IMR-90 (cell line): ENCODE measurements at regions not wholly inside any gene's neighbourhood (a gene's known extent, or its start where the extent isn't known, plus 50 kb on each side); places are given as distances from the start of the nearest gene placed in this dataset.

Experiments
- ATAC-seq: fragments of 200-7000 bp; cut with Tn5 transposase; 2 replicates; pipeline ENCODE4 v1.9.1; 2020; ENCODE audit warnings: low read depth, mild to moderate bottlenecking, moderate library complexity
- BruUV-seq: library from RNA; stranded (reverse); fragments of 400-500 nt; replicated peaks from 2 replicates; lab custom pipeline; 2021; lab: Mats Ljungman, UMichigan
- CTCF ChIA-PET: fragments of 300-600 bp; formaldehyde crosslinking; extraction: SDS; loops from one replicate; lab custom pipeline; 2021; ENCODE audit warnings: antibody characterized with exemption; lab: Yijun Ruan, JAX
- POLR2A ChIA-PET: fragments of 300-600 bp; sonication (Branson Sonifier 250); formaldehyde crosslinking; loops from one replicate; lab custom pipeline; 2022; ENCODE audit warnings: antibody characterized with exemption; ENCODE audit not compliant: unreplicated experiment; lab: Charles Lee
- DNase-seq: peaks from one replicate; pipeline ENCODE4 v3.0.0; 2013
- H2AFZ ChIP-seq: replicated peaks from 2 replicates; pipeline ENCODE3; 2013; ENCODE audit warnings: low read length, mild to moderate bottlenecking; ENCODE audit not compliant: poor library complexity
- H2AK5ac ChIP-seq: 2 replicates; pipeline ENCODE4 v1.6.1; 2013; ENCODE audit warnings: low read depth, low read length, inconsistent platforms
- H2AK9ac ChIP-seq: replicated peaks from 2 replicates; pipeline ENCODE3; 2013; ENCODE audit warnings: mild to moderate bottlenecking, low read depth, low read length, moderate library complexity; ENCODE audit not compliant: poor library complexity
- H2BK120ac ChIP-seq: 2 replicates; pipeline ENCODE4 v1.6.1; 2013; ENCODE audit warnings: low read depth, low read length, inconsistent platforms
- H2BK15ac ChIP-seq: 3 replicates; pipeline ENCODE4 v1.6.1; 2013; ENCODE audit warnings: low read depth, low read length, inconsistent platforms
- H2BK20ac ChIP-seq: 2 replicates; pipeline ENCODE4 v1.6.1; 2013; ENCODE audit warnings: low read depth, mild to moderate bottlenecking, inconsistent platforms, low read length, moderate library complexity
- H2BK5ac ChIP-seq: 2 replicates; pipeline ENCODE4 v1.6.1; 2013; ENCODE audit warnings: mild to moderate bottlenecking, low read depth, low read length, inconsistent platforms; ENCODE audit not compliant: poor library complexity, severe bottlenecking
- H3K14ac ChIP-seq: replicated peaks from 2 replicates; pipeline ENCODE4 v1.6.1; 2013; ENCODE audit warnings: low read depth, low read length, inconsistent platforms
- H3K18ac ChIP-seq: 2 replicates; pipeline ENCODE4 v1.6.1; 2013; ENCODE audit warnings: low read depth, low read length, control low read depth
- H3K23ac ChIP-seq: 2 replicates; pipeline ENCODE4 v1.6.1; 2013; ENCODE audit warnings: low read depth, low read length, inconsistent platforms
- H3K27ac ChIP-seq: 2 replicates; pipeline ENCODE4 v1.5.1; 2013; ENCODE audit warnings: mild to moderate bottlenecking, control low read depth, low read length; ENCODE audit not compliant: insufficient read depth
- H3K27me3 ChIP-seq: 2 replicates; pipeline ENCODE4 v1.6.1; 2013; ENCODE audit warnings: low read length; ENCODE audit not compliant: control insufficient read depth, insufficient read depth
- H3K36me3 ChIP-seq: 2 replicates; pipeline ENCODE4 v1.6.1; 2013; ENCODE audit warnings: low read length, mixed read lengths; ENCODE audit not compliant: control insufficient read depth, insufficient read depth
- H3K4ac ChIP-seq: 2 replicates; pipeline ENCODE4 v1.6.1; 2013; ENCODE audit warnings: low read depth, low read length, inconsistent platforms
- H3K4me1 ChIP-seq: 2 replicates; pipeline ENCODE4 v1.6.1; 2013; ENCODE audit warnings: low read length, mixed read lengths; ENCODE audit not compliant: control insufficient read depth, insufficient read depth
- H3K4me2 ChIP-seq: 2 replicates; pipeline ENCODE4 v1.6.1; 2013; ENCODE audit warnings: low read depth, mild to moderate bottlenecking, control low read depth, low read length, moderate library complexity
- H3K4me3 ChIP-seq: 2 replicates; pipeline ENCODE4 v1.5.1; 2013; ENCODE audit warnings: low read depth, mild to moderate bottlenecking, control low read depth, low read length, moderate library complexity; ENCODE audit not compliant: insufficient read depth
- H3K56ac ChIP-seq: 2 replicates; pipeline ENCODE4 v1.6.1; 2013; ENCODE audit warnings: low read length, inconsistent platforms; ENCODE audit not compliant: insufficient read depth; ENCODE audit errors: extremely low read depth
- H3K79me1 ChIP-seq, 2 experiments: 2 replicates each; pipeline ENCODE4 v1.6.1; 2013; ENCODE audit warnings: low read length in 2 of 2, inconsistent platforms in 1 of 2, low read depth in 1 of 2
- H3K9ac ChIP-seq: 2 replicates; pipeline ENCODE4 v1.6.1; 2013; ENCODE audit warnings: low read depth, low read length, control low read depth
- H3K9me1 ChIP-seq: 2 replicates; pipeline ENCODE4 v1.6.1; 2013; ENCODE audit warnings: low read length, inconsistent platforms; ENCODE audit not compliant: insufficient read depth
- H3K9me3 ChIP-seq: 2 replicates; pipeline ENCODE4 v1.6.1; 2013; ENCODE audit warnings: low read length; ENCODE audit not compliant: control insufficient read depth, insufficient read depth
- H4K20me1 ChIP-seq: 2 replicates; pipeline ENCODE4 v1.6.1; 2013; ENCODE audit warnings: low read length, inconsistent platforms; ENCODE audit not compliant: insufficient read depth
- H4K5ac ChIP-seq: 2 replicates; pipeline ENCODE4 v1.6.1; 2013; ENCODE audit warnings: mild to moderate bottlenecking, low read depth, low read length, control low read depth
- H4K8ac ChIP-seq, 2 experiments: 2 replicates each; pipeline ENCODE4 v1.6.1; 2013; ENCODE audit warnings: low read depth in 2 of 2, low read length in 2 of 2, control low read depth in 1 of 2, inconsistent platforms in 1 of 2
- H4K91ac ChIP-seq: 2 replicates; pipeline ENCODE4 v1.6.1; 2013; ENCODE audit warnings: low read depth, low read length, inconsistent platforms; ENCODE audit not compliant: insufficient read depth
- BHLHE40 ChIP-seq: fragments of 150-350 bp; IDR thresholded peaks from 2 replicates; pipeline ENCODE4 v1.6.1; 2016; ENCODE audit warnings: mild to moderate bottlenecking, low read depth, low read length
- CHD1 ChIP-seq: IDR thresholded peaks from 2 replicates; pipeline ENCODE4 v1.6.1; 2012; ENCODE audit warnings: low read depth, low read length, improper control_type of control experiment
- CTCF ChIP-seq: conservative IDR thresholded peaks from 2 replicates; pipeline ENCODE4 v1.5.1; 2012; ENCODE audit warnings: mild to moderate bottlenecking, low read depth, low read length, improper control_type of control experiment
- ELK1 ChIP-seq: fragments of 150-350 bp; IDR thresholded peaks from 2 replicates; pipeline ENCODE4 v1.6.1; 2016; ENCODE audit warnings: low read depth, mild to moderate bottlenecking, low read length, moderate library complexity, borderline replicate concordance
- MXI1 ChIP-seq: IDR thresholded peaks from 2 replicates; pipeline ENCODE4 v1.6.1; 2012; ENCODE audit warnings: low read depth, mild to moderate bottlenecking, low read length, moderate library complexity, borderline replicate concordance
- POLR2A ChIP-seq: IDR thresholded peaks from 2 replicates; pipeline ENCODE4 v1.6.1; 2012; ENCODE audit warnings: mild to moderate bottlenecking, low read depth, low read length
- RAD21 ChIP-seq: IDR thresholded peaks from 2 replicates; pipeline ENCODE4 v1.6.1; 2012; ENCODE audit warnings: low read length, improper control_type of control experiment
- RCOR1 ChIP-seq: IDR thresholded peaks from 2 replicates; pipeline ENCODE4 v1.6.1; 2012; ENCODE audit warnings: mild to moderate bottlenecking, low read length, improper control_type of control experiment; ENCODE audit not compliant: insufficient replicate concordance
- RFX5 ChIP-seq: IDR thresholded peaks from 2 replicates; pipeline ENCODE4 v1.8.0; 2012; ENCODE audit warnings: low read depth, mild to moderate bottlenecking, low read length, moderate library complexity
- SMC3 ChIP-seq: fragments of 150-350 bp; IDR thresholded peaks from 2 replicates; pipeline ENCODE4 v1.6.1; 2016; ENCODE audit warnings: low read depth, mild to moderate bottlenecking, antibody characterized with exemption, low read length, moderate library complexity
- WGBS, 2 experiments: methylation state at CpG; one replicate each; pipeline versions ENCODE4 v1.1.5 to v1.1.7; 2013; ENCODE audit warnings: missing lambda C conversion rate in 2 of 2; ENCODE audit not compliant: insufficient read length in 1 of 2; ENCODE audit errors: extremely low coverage in 2 of 2; 5-methylcytosine and 5-hydroxymethylcytosine counted together
- dilution Hi-C: fragments of 300-500 bp; cut with HindIII; formaldehyde crosslinking; loops from one replicate; pipeline ENCODE4 v1.14.3; 2018; ENCODE audit warnings: low sequenced_read_pairs; ENCODE audit not compliant: unreplicated experiment
- in situ Hi-C: fragments of 300-500 bp; cut with MboI; formaldehyde crosslinking; loops from 3 replicates; pipeline ENCODE4 v1.14.3; 2019; ENCODE audit warnings: low sequenced_read_pairs, inconsistent platforms, mixed read lengths
- intact Hi-C: fragments of 100-400 bp; cut with micrococcal nuclease; formaldehyde crosslinking; loops from 2 replicates; pipeline ENCODE4 v1.10.0; 2022

- no peaks in the 10 kb centered on the region for H3K36me3 ChIP-seq
- peak overlapping the region; percentile 58 for H2BK5ac ChIP-seq
- peak overlapping the region; percentile 48; the same call in 1 of the 2 replicates for H4K5ac ChIP-seq
- in situ Hi-C loops, result no loop called here
- POLR2A ChIA-PET, result no interaction called here
- H3K23ac ChIP-seq, result no peak overlapping the region
- TF ChIP-seq RAD21 (no peak), MXI1 (no peak), ELK1 (no peak), CHD1 (no peak), SMC3 (no peak), CTCF (no peak), RFX5 (no peak), RCOR1 (no peak), POLR2A (no peak), BHLHE40 (no peak)
- no peak overlapping the region for H2AFZ ChIP-seq
- H3K27ac ChIP-seq, result no peak overlapping the region
- H4K8ac ChIP-seq, result 0 out of 4 replicates have a peak overlapping the region, but pooled peaks of 1 of the 2 experiments have one; percentile 22
- no peak overlapping the region for H3K4me2 ChIP-seq
- H4K91ac ChIP-seq, result no peak overlapping the region
- H3K79me1 ChIP-seq, result no peaks in the 10 kb centered on the region
- peaks cover 4% of the 10 kb centered on the region; the same call in 1 of the 2 replicates for H3K4me1 ChIP-seq
- CTCF ChIA-PET, result no interaction called here
- no peak overlapping the region for H3K9ac ChIP-seq
- no peak overlapping the region for H3K4me3 ChIP-seq
- peak overlapping the region; percentile 35; the same call in 1 of the 2 replicates for H2BK20ac ChIP-seq
- no peak overlapping the region for H3K14ac ChIP-seq
- dilution Hi-C loops, result no loop called here
- WGBS, 2 experiments, result no CpG with 5 or more reads among the region's 4 CpGs
- 0 out of 2 replicates have a peak overlapping the region, but pooled peaks have one; percentile 1 for H3K56ac ChIP-seq
- no peaks in the 10 kb centered on the region for H3K27me3 ChIP-seq
- H3K4ac ChIP-seq, result no peak overlapping the region; the same call in 1 of the 2 replicates
- H3K18ac ChIP-seq, result peak overlapping the region; percentile 79; the same call in 1 of the 2 replicates
- no peak overlapping the region for H2AK9ac ChIP-seq
- no TSS peak for BruUV-seq
- H2BK120ac ChIP-seq, result peak overlapping the region; percentile 46; the same call in 1 of the 2 replicates
- DNase-seq, result peak; percentile 54
- no peaks in the 10 kb centered on the region for H4K20me1 ChIP-seq
- ATAC-seq, result peak; percentile 35
- no peak overlapping the region for H2AK5ac ChIP-seq
- peaks cover 3% of the 10 kb centered on the region; the same call in 1 of the 2 replicates for H3K9me1 ChIP-seq
- intact Hi-C loops, result no loop called here
- H3K9me3 ChIP-seq, result no peaks in the 10 kb centered on the region; the same call in 1 of the 2 replicates
- H2BK15ac ChIP-seq, result peak overlapping the region; percentile 76; the same call in 2 of the 3 replicates
These were observed 360.7 kb downstream of the PMP22 start for GRCh38 chr17:14904386-14904785.
